Upper lobe of left lung (tissue), 6 donors: ENCODE measurements at regions not wholly inside any gene's neighbourhood (a gene's known extent, or its start where the extent isn't known, plus 50 kb on each side); places are given as distances from the start of the nearest gene placed in this dataset.

ENCODE experiments used
- ATAC-seq, 2 donors: fragments of 200-7000 bp; cut with Tn5 transposase; one replicate each; pipeline ENCODE4 v1.9.1; 2022; ENCODE audit warnings: mild to moderate bottlenecking in 2 of 2, moderate library complexity in 2 of 2; ENCODE audit not compliant: low FRiP score in 2 of 2
- DNase-seq, 2 donors: peaks; one replicate each; pipeline ENCODE4 v3.0.0-alpha.2; 2019 to 2020
- H3K27ac ChIP-seq, 4 donors: fragments of 200-600 bp; sonication (generic); one replicate each; pipeline ENCODE4 v1.5.1; 2016 to 2019
- H3K27me3 ChIP-seq, 4 donors: fragments of 200-600 bp; sonication (generic); one replicate each; pipeline ENCODE4 v1.5.1; 2017 to 2019
- H3K36me3 ChIP-seq, 4 donors: fragments of 200-600 bp; sonication (generic); one replicate each; pipeline ENCODE4 v1.5.1; 2016 to 2019
- H3K4me1 ChIP-seq, 4 donors: fragments of 200-600 bp; sonication (generic); one replicate each; pipeline ENCODE4 v1.5.1; 2018 to 2019
- H3K4me3 ChIP-seq, 4 donors: fragments of 200-600 bp; sonication (generic); one replicate each; pipeline ENCODE4 v1.5.1; 2017 to 2019; ENCODE audit warnings: mild to moderate bottlenecking in 2 of 4, moderate library complexity in 1 of 4
- H3K9me3 ChIP-seq, 4 donors: fragments of 200-600 bp; sonication (generic); one replicate each; pipeline ENCODE4 v1.5.1; 2018 to 2019
- CTCF ChIP-seq, 6 experiments: fragments of 450-650 bp in 4 of 6; fragments of 200-600 bp in 2 of 6; sonication (generic) in 2 of 6; IDR thresholded peaks; one replicate each; pipeline ENCODE4 v1.5.1; 2016 to 2019; ENCODE audit warnings: antibody characterized with exemption in 6 of 6
- EP300 ChIP-seq, 4 donors: sonication (generic); formaldehyde crosslinking; IDR thresholded peaks; one replicate each; pipeline ENCODE4 v1.5.1; 2017; ENCODE audit warnings: antibody characterized with exemption in 4 of 4, control low read depth in 2 of 4
- POLR2A ChIP-seq, 4 donors: fragments of 450-650 bp; IDR thresholded peaks; one replicate each; pipeline ENCODE4 v1.5.1; 2016 to 2017; ENCODE audit warnings: antibody characterized with exemption in 4 of 4, mild to moderate bottlenecking in 2 of 4
- POLR2AphosphoS5 ChIP-seq, 2 donors: sonication (generic); formaldehyde crosslinking; IDR thresholded peaks; one replicate each; pipeline ENCODE4 v1.5.1; 2017; ENCODE audit warnings: antibody characterized with exemption in 2 of 2
- WGBS, 2 donors: methylation state at CpG; one replicate each; pipeline ENCODE4 v1.1.5; 2017 to 2018; 5-methylcytosine and 5-hydroxymethylcytosine counted together
- donor health status: DM: no; HTN: no; CAD: no; lungs with moderate emphysema.
- donor health status: DM: no; HTN: yes; CAD: no; lungs with severe emphysema.

- TF ChIP-seq EP300 (IDR thresholded peaks at IDR 0.05) (no peak), CTCF (IDR thresholded peaks at IDR 0.05) (no peak), POLR2AphosphoS5 (IDR thresholded peaks at IDR 0.05) (no peak), POLR2A (IDR thresholded peaks at IDR 0.05) (no peak)
- Histone ChIP-seq H3K4me1 (no peaks in the 10 kb centered on the region), H3K27me3 (no peaks in the 10 kb centered on the region), H3K36me3 (no peaks in the 10 kb centered on the region), H3K4me3 (no peak overlapping the region), H3K27ac (no peak overlapping the region), H3K9me3 (no peaks in the 10 kb centered on the region)
- no peak for ATAC-seq
- no peak for DNase-seq
- WGBS, 2 donors = 88 to 93% methylated on average over 4 of the region's 4 CpGs
Observed at GRCh38 chr17:34168989-34169388, 86.1 kb upstream of the CCL2 start.

GRCh38 chr17:34169496-34169895, 85.6 kb upstream of the CCL2 start:
- Histone ChIP-seq H3K36me3 (no peaks in the 10 kb centered on the region), H3K4me3 (no peak overlapping the region), H3K27me3 (no peaks in the 10 kb centered on the region), H3K9me3 (no peaks in the 10 kb centered on the region), H3K4me1 (no peaks in the 10 kb centered on the region), H3K27ac (no peak overlapping the region)
- no peak for ATAC-seq
- DNase-seq = no peak
- TF ChIP-seq POLR2A (IDR thresholded peaks at IDR 0.05) (no peak), CTCF (IDR thresholded peaks at IDR 0.05) (no peak), POLR2AphosphoS5 (IDR thresholded peaks at IDR 0.05) (no peak), EP300 (IDR thresholded peaks at IDR 0.05) (no peak)

- no peaks in the 10 kb centered on the region for H3K36me3 ChIP-seq
- no peaks in the 10 kb centered on the region for H3K4me1 ChIP-seq
- no peak overlapping the region for H3K4me3 ChIP-seq
- DNase-seq = peak in 1 of 2 donors; percentile 43
- H3K27me3 ChIP-seq = no peaks in the 10 kb centered on the region
- TF ChIP-seq POLR2AphosphoS5 (IDR thresholded peaks at IDR 0.05) = no peak
- TF ChIP-seq CTCF (IDR thresholded peaks at IDR 0.05) = peak; percentile 70 to 95 (median 82)
- TF ChIP-seq EP300 (IDR thresholded peaks at IDR 0.05) = no peak
- TF ChIP-seq POLR2A (IDR thresholded peaks at IDR 0.05) = no peak
- no peak overlapping the region for H3K27ac ChIP-seq
- H3K9me3 ChIP-seq = no peaks in the 10 kb centered on the region
- ATAC-seq = peak; percentile 78 to 81
- 48 to 56% methylated on average over 9 of the region's 9 CpGs for WGBS, 2 donors
Observed at GRCh38 chr17:34171245-34171818, 83.8 kb upstream of the CCL2 start.

- Histone ChIP-seq H3K27me3 (no peaks in the 10 kb centered on the region), H3K27ac (no peak overlapping the region), H3K36me3 (no peaks in the 10 kb centered on the region), H3K4me1 (peaks cover 4 to 7% (median 4%) of the 10 kb centered on the region in 4 donors), H3K4me3 (no peak overlapping the region), H3K9me3 (no peaks in the 10 kb centered on the region)
- no peak for TF ChIP-seq POLR2AphosphoS5 (IDR thresholded peaks at IDR 0.05)
- no peak for TF ChIP-seq CTCF (IDR thresholded peaks at IDR 0.05)
- no peak for TF ChIP-seq POLR2A (IDR thresholded peaks at IDR 0.05)
- TF ChIP-seq EP300 (IDR thresholded peaks at IDR 0.05) = no peak
- ATAC-seq (no peak), DNase-seq (no peak)
Observed at GRCh38 chr17:34172390-34172918, 82.6 kb upstream of the CCL2 start.

GRCh38 chr17:34173241-34173640, 81.8 kb upstream of the CCL2 start:
- no peaks in the 10 kb centered on the region for H3K27me3 ChIP-seq
- H3K36me3 ChIP-seq = no peaks in the 10 kb centered on the region
- no peak for ATAC-seq
- no peak overlapping the region for H3K4me3 ChIP-seq
- DNase-seq = no peak
- TF ChIP-seq POLR2A (IDR thresholded peaks at IDR 0.05) = no peak
- TF ChIP-seq CTCF (IDR thresholded peaks at IDR 0.05) = no peak
- no peak for TF ChIP-seq EP300 (IDR thresholded peaks at IDR 0.05)
- TF ChIP-seq POLR2AphosphoS5 (IDR thresholded peaks at IDR 0.05) = no peak
- H3K9me3 ChIP-seq = no peaks in the 10 kb centered on the region
- peaks cover 6 to 13% (median 11%) of the 10 kb centered on the region in 4 donors for H3K4me1 ChIP-seq
- 24 to 36% methylated on average over 4 of the region's 4 CpGs for WGBS, 2 donors
- no peak overlapping the region for H3K27ac ChIP-seq
